Liver (tissue), 7 donors: ENCODE measurements at regions not wholly inside any gene's neighbourhood (a gene's known extent, or its start where the extent isn't known, plus 50 kb on each side); places are given as distances from the start of the nearest gene placed in this dataset.

Experiments used
- DNase-seq: peaks from one replicate; pipeline ENCODE4 v3.0.0-alpha.2; 2017; ENCODE audit warnings: low spot score
- H3K27ac ChIP-seq, 2 donors: one replicate each; pipeline ENCODE4 v1.7.0; 2013; ENCODE audit warnings: inconsistent platforms in 2 of 2, low read length in 2 of 2, control low read depth in 1 of 2, low read depth in 1 of 2, mild to moderate bottlenecking in 1 of 2
- H3K27me3 ChIP-seq, 4 donors: one replicate each; pipeline versions ENCODE4 v1.6.1 to v1.7.0; 2013; ENCODE audit warnings: low read length in 3 of 4, inconsistent platforms in 1 of 4, mild to moderate bottlenecking in 1 of 4, moderate library complexity in 1 of 4; ENCODE audit not compliant: control insufficient read depth in 4 of 4, insufficient read depth in 4 of 4
- H3K36me3 ChIP-seq, 4 donors: one replicate each; pipeline versions ENCODE4 v1.6.1 to v1.7.0; 2013; ENCODE audit warnings: low read length in 3 of 4, mild to moderate bottlenecking in 3 of 4, low read depth in 1 of 4, moderate library complexity in 1 of 4; ENCODE audit not compliant: control insufficient read depth in 4 of 4, insufficient read depth in 3 of 4
- H3K4me1 ChIP-seq, 4 donors: one replicate each; pipeline versions ENCODE4 v1.6.1 to v1.7.0; 2013; ENCODE audit warnings: low read length in 3 of 4, mild to moderate bottlenecking in 3 of 4, moderate library complexity in 1 of 4; ENCODE audit not compliant: control insufficient read depth in 4 of 4, insufficient read depth in 4 of 4
- H3K4me3 ChIP-seq, 3 donors: one replicate each; pipeline versions ENCODE4 v1.6.1 to v1.7.0; 2013; ENCODE audit warnings: low read length in 3 of 3, control low read depth in 1 of 3, low read depth in 1 of 3, mild to moderate bottlenecking in 1 of 3
- H3K9ac ChIP-seq, 2 donors: one replicate each; pipeline ENCODE4 v1.7.0; 2013; ENCODE audit warnings: low read length in 2 of 2, mild to moderate bottlenecking in 2 of 2, moderate library complexity in 2 of 2, control low read depth in 1 of 2, low read depth in 1 of 2
- H3K9me3 ChIP-seq, 4 donors: one replicate each; pipeline versions ENCODE4 v1.6.1 to v1.7.0; 2013; ENCODE audit warnings: low read length in 3 of 4; ENCODE audit not compliant: control insufficient read depth in 4 of 4
- ATF3 ChIP-seq: IDR thresholded peaks from 2 replicates; pipeline ENCODE4 v1.6.1; 2016; ENCODE audit warnings: antibody characterized with exemption
- EGR1 ChIP-seq, 2 donors: IDR thresholded peaks; 2 replicates each; pipeline ENCODE4 v1.6.1; 2016 to 2018; ENCODE audit warnings: antibody characterized with exemption in 2 of 2, low read depth in 2 of 2
- FOXA1 ChIP-seq: IDR thresholded peaks from 2 replicates; pipeline ENCODE4 v1.6.1; 2016; ENCODE audit warnings: antibody characterized with exemption
- FOXA2 ChIP-seq: IDR thresholded peaks from 2 replicates; pipeline ENCODE4 v1.6.1; 2016; ENCODE audit warnings: antibody characterized with exemption
- GABPA ChIP-seq, 2 donors: IDR thresholded peaks in 1 of 2; conservative IDR thresholded peaks in 1 of 2; 2 replicates each; pipeline ENCODE4 v1.6.1; 2016; ENCODE audit warnings: antibody characterized with exemption in 2 of 2, mild to moderate bottlenecking in 1 of 2, moderate library complexity in 1 of 2
- HNF4A ChIP-seq, 2 donors: conservative IDR thresholded peaks; 2 replicates each; pipeline ENCODE4 v1.6.1; 2016; ENCODE audit warnings: antibody characterized with exemption in 2 of 2, mild to moderate bottlenecking in 2 of 2
- HNF4G ChIP-seq: IDR thresholded peaks from 2 replicates; pipeline ENCODE4 v1.6.1; 2016; ENCODE audit warnings: antibody characterized with exemption
- JUND ChIP-seq, 2 donors: IDR thresholded peaks; 2 replicates each; pipeline ENCODE4 v1.6.1; 2016; ENCODE audit warnings: antibody characterized with exemption in 2 of 2
- NR2F2 ChIP-seq: IDR thresholded peaks from 2 replicates; pipeline ENCODE4 v1.6.1; 2016; ENCODE audit warnings: antibody characterized with exemption
- RAD21 ChIP-seq, 2 donors: IDR thresholded peaks; 2 replicates each; pipeline ENCODE4 v1.6.1; 2016; ENCODE audit warnings: antibody characterized with exemption in 2 of 2, mild to moderate bottlenecking in 2 of 2
- REST ChIP-seq: IDR thresholded peaks from 2 replicates; pipeline ENCODE4 v1.6.1; 2016; ENCODE audit warnings: antibody characterized with exemption, mild to moderate bottlenecking
- RXRA ChIP-seq, 2 donors: IDR thresholded peaks; 2 replicates each; pipeline ENCODE4 v1.6.1; 2017 to 2018; ENCODE audit warnings: antibody characterized with exemption in 2 of 2, mild to moderate bottlenecking in 1 of 2
- SP1 ChIP-seq: IDR thresholded peaks from 2 replicates; pipeline ENCODE4 v1.6.1; 2018; ENCODE audit warnings: antibody characterized with exemption, mild to moderate bottlenecking
- TAF1 ChIP-seq: conservative IDR thresholded peaks from 2 replicates; pipeline ENCODE4 v1.6.1; 2016; ENCODE audit warnings: antibody characterized with exemption, mild to moderate bottlenecking
- YY1 ChIP-seq: IDR thresholded peaks from 2 replicates; pipeline ENCODE4 v1.6.1; 2016; ENCODE audit warnings: antibody characterized with exemption, mild to moderate bottlenecking
- ZBTB33 ChIP-seq: IDR thresholded peaks from 2 replicates; pipeline ENCODE4 v1.6.1; 2016; ENCODE audit warnings: antibody characterized with exemption
- TF ChIP-seq, protein P1 (sequence below): IDR thresholded peaks from 2 replicates; pipeline ENCODE4 v1.6.1; 2016; ENCODE audit warnings: antibody characterized with exemption
- TF ChIP-seq, protein P2 (sequence below): fragments of 150-350 bp; IDR thresholded peaks from 2 replicates; pipeline ENCODE4 v1.5.1; 2017; ENCODE audit warnings: improper control_type of control experiment, low read depth, low read length; ENCODE audit not compliant: missing input control
- donor health status: healthy.
- donor health status: healthy.
- donor health status: healthy.
- donor health status: healthy.

DNA sequence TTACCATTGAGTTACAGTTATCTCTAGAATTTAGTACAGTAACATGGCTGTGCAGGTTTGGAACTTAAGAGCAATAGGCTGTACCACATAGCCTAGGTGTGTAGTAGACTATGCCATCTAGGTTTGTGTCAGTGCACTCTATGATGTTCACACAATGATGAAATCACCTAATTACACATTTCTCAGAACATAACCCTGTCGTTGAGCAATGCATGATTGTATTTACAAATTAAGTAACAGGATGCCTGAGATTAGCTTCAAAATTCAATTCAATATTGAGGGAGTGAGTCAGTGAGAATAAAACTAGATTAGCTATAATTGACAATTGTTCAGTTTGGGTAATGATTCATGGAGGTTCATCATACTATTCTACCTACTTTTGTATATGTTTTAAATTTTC lies 633.8 kb downstream of the IGSF11 start (continued):
- peak; percentile 53 for TF ChIP-seq ATF3
- no peak for TF ChIP-seq HNF4G
- peak; percentile 9 to 51 for TF ChIP-seq RAD21 (IDR thresholded peaks at IDR 0.05)
- TF ChIP-seq YY1: peak; percentile 58
- peak in 1 of 2 donors; percentile 46 for TF ChIP-seq GABPA (IDR thresholded peaks at IDR 0.05 in 1 of 2, conservative IDR thresholded peaks at IDR 0.05 in 1 of 2)
- TF ChIP-seq TAF1: no peak
- peak in 1 of 2 donors; percentile 87 for TF ChIP-seq JUND (IDR thresholded peaks at IDR 0.05)
- peak; percentile 90 for TF ChIP-seq FOXA2
- peak in 1 of 2 donors; percentile 83 for TF ChIP-seq HNF4A (conservative IDR thresholded peaks at IDR 0.05)

DNA sequence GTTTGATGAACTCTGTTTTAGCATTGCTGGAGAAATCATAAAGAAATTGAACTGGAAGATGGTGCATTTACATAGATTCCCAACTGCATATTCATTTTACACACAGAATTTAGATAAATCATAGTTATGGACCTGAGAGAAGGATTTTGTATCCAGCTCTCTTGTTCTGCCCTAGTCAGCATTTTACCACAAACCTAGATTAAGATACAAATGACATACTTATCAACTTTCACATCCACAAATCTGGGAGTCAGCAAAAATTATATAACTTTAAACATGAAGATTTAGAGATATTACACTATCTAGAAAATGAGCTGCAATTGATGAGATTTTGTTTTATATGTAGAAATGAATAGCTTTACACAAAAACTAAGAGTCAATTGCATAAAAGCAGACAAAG lies 632.8 kb downstream of the IGSF11 start:
- TF ChIP-seq ATF3: no peak
- no peak for TF ChIP-seq RAD21 (IDR thresholded peaks at IDR 0.05)
- TF ChIP-seq RXRA (IDR thresholded peaks at IDR 0.05): no peak
- no peak for TF ChIP-seq HNF4A (conservative IDR thresholded peaks at IDR 0.05)
- TF ChIP-seq SP1: no peak
- no peak for TF ChIP-seq GABPA (IDR thresholded peaks at IDR 0.05 in 1 of 2, conservative IDR thresholded peaks at IDR 0.05 in 1 of 2)
- no peak for TF ChIP-seq EGR1 (IDR thresholded peaks at IDR 0.05; ENCODE audit: low read depth in 2 of 2)
- TF ChIP-seq, protein P1, sequence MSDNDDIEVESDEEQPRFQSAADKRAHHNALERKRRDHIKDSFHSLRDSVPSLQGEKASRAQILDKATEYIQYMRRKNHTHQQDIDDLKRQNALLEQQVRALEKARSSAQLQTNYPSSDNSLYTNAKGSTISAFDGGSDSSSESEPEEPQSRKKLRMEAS: no peak
- TF ChIP-seq NR2F2: no peak
- TF ChIP-seq JUND (IDR thresholded peaks at IDR 0.05): no peak
- no peak for TF ChIP-seq ZBTB33
- TF ChIP-seq YY1: no peak
- TF ChIP-seq TAF1: no peak
- no peak for TF ChIP-seq FOXA1
- TF ChIP-seq, protein P2, sequence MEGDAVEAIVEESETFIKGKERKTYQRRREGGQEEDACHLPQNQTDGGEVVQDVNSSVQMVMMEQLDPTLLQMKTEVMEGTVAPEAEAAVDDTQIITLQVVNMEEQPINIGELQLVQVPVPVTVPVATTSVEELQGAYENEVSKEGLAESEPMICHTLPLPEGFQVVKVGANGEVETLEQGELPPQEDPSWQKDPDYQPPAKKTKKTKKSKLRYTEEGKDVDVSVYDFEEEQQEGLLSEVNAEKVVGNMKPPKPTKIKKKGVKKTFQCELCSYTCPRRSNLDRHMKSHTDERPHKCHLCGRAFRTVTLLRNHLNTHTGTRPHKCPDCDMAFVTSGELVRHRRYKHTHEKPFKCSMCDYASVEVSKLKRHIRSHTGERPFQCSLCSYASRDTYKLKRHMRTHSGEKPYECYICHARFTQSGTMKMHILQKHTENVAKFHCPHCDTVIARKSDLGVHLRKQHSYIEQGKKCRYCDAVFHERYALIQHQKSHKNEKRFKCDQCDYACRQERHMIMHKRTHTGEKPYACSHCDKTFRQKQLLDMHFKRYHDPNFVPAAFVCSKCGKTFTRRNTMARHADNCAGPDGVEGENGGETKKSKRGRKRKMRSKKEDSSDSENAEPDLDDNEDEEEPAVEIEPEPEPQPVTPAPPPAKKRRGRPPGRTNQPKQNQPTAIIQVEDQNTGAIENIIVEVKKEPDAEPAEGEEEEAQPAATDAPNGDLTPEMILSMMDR: no peak
- TF ChIP-seq REST: no peak
- no peak for TF ChIP-seq HNF4G
- no peak for TF ChIP-seq FOXA2
- no peak overlapping the region for H3K27ac ChIP-seq

More for the DNA sequence above, 632.8 kb downstream of the IGSF11 start:
- H3K27me3 ChIP-seq: no peaks in the 10 kb centered on the region
- no peaks in the 10 kb centered on the region for H3K9me3 ChIP-seq
- H3K4me1 ChIP-seq: peaks cover 0 to 8% (median 0%) of the 10 kb centered on the region in 4 donors
- no peak overlapping the region for H3K4me3 ChIP-seq
- H3K36me3 ChIP-seq: no peaks in the 10 kb centered on the region
- DNase-seq: no peak
- no peak overlapping the region for H3K9ac ChIP-seq
